ENCODE measurements at regions not wholly inside any gene's neighbourhood (a gene's known extent, or its start where the extent isn't known, plus 50 kb on each side); places are given as distances from the start of the nearest gene placed in this dataset.

DNA sequence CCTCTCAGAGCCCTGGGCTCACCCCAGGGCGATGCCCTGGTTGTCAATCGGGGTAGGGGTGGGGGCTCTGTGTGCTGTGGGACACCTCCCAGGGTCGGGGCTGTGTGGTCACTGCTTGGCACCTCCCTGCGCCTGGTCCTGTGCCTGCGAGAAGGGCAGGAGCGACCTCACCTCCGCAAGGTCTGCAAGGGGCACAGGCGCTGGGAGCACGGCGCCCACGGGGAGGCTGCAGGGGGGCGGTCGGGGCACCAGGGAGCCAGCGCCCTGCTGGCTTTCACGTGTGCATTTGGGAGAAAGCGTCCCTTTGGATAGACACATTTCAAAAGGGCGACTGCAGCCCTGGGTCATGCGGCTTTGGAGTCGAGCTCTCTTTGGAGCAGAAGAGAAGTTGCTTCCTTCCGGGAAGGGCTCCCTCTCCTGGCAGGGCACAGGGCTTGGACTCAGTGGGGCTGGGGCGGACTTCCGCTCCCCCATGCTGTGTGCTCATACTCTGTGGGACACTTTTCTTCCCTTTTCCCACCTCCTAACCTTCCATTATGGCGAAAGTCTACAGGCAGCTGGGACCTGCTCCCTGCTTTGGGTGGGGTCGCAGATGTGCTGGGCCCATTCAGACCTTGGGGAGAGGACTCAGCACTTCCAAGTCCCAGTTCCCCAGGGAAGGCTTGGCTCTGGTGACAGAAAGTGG lies 52.9 kb upstream of the SLC28A3 start:
- DNase-seq (ENCODE audit: low spot score): no peak

DNA sequence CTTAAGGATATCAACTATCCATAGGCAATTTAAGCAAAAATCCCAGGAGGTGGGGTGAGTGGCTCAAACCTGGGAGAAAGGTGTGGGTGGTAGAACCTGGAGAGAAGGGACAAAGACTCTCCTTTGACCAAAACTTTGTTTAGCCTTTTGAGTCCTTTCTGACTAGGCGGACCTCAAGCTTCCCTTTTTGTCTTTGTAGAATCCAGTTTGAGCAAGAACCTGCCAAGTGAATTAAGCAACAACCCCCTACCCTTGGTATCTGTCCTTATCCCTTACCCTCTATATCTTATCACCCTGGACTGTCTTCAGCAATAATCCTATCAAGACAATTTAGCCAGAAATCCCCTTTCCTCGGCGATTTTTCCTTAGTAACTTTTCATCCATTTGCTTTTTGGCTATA lies 53.5 kb upstream of the SLC28A3 start:
- DNase-seq (ENCODE audit: low spot score): no peak

DNA sequence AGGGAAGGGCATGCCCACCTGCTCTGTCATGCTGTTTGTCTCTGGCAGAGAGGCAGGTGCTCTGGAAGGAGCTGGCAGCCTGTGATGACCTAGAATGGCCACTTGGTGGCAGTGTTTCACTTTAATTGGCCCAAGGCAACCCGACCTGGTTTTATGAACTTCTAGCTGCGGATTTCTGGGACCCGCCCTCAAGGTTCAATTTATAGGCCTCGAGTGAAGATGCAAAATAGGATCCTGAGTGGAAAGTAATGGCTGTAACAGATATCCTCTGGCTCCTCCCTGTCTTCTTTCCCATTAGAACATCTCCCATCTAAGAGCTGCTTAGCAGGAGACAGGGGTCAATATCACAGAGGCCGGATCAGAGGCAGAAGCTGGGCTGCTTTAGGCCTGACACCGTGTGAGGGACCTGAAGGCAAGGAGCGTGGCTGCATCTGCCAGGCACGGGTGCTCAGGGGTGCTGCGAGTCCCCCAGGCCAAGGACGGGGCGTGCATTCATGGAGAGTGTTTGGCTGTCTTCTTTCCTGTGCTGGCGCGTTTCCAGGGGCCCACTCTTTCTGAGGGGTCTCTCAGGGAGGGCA lies 56.7 kb upstream of the SLC28A3 start:
- DNase-seq (ENCODE audit: low spot score): peak; percentile 63

DNA sequence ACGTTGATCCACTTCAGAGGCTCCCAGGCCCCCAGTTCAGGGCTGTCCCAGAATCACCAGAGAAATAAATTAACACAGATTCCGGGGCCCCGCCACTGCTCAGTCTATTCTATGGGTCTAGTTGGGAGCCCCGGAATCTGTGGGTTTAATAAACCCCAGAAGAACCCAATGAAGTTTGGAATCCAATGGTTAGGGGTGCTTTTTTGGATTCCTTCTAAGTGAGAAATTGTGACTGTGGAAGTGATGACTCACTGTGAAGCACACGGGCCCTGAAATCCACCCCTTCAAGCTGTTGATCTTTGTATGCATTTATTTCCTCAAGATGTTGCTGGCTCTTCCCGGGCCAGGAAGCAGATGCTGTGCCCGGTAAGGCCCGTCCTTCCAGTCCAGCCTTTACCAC lies 57.3 kb upstream of the SLC28A3 start:
- no peak for DNase-seq (ENCODE audit: low spot score)

DNA sequence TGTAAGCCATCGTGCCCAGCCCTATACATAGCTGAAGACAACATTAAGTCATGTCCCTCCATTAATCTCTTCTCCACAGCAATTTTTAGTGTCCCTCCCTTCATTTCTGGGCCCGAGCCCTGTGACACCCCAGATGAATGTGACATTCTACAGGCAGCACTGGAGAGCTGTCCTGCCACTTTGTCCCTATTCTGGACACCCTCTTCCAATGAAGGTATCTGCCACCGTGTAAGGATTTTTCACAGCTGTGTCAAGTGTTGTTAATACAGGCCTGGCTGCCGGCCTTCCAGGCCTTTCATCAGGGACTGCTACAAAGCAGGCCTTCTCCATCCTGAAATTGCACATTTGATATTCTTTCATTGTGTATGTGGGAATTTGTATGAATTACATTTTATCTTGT lies 62.0 kb upstream of the SLC28A3 start:
- no peak for DNase-seq (ENCODE audit: low spot score)

DNA sequence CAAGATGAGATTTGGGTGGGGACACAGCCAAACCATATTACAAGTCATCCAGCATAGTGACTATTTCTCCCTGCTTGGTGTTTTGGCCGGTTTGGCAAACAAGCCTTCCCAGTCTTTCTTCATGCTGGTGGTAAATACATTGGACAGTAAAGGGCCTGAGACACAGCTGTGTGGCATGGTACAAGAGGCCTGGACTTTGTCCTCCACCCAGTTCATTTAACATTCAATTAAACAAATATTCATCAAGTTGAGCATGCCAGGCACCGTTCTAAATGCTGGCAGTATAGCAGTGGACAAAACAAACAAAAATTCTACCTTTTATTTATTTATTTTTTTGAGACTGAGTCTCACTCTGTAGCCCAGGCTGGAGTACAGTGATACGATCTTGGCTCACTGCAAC lies 62.7 kb upstream of the SLC28A3 start:
- no peak for DNase-seq (ENCODE audit: low spot score)

DNA sequence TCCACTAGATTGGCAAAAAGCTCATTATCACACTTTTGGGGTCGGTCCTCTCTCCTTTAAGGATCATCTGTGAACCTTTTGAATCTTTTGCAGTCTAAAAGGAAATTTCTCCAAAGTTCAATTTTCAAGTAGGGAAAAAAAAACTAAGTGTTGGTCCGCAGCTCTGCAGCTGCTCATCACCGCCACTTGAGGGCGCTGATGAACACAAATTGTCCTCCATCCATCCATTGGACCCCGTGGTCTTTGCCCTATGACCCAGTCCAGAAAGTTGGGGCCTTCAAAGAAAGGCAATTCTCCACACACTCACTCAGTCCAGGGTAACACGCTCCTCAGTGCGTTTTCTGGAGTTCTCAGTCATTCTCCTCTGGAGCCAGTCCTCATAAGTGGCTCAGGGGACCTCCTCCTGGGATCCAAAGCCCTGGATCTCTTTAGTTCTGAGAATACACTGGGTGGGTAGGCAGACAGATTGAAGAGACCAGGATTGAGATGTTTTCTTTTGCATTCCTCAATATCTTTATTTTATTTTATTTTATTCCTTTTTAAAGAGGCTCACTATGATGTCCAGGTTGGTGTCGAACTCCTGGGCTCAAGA lies 63.6 kb upstream of the SLC28A3 start:
- DNase-seq (ENCODE audit: low spot score): peak; percentile 62

DNA sequence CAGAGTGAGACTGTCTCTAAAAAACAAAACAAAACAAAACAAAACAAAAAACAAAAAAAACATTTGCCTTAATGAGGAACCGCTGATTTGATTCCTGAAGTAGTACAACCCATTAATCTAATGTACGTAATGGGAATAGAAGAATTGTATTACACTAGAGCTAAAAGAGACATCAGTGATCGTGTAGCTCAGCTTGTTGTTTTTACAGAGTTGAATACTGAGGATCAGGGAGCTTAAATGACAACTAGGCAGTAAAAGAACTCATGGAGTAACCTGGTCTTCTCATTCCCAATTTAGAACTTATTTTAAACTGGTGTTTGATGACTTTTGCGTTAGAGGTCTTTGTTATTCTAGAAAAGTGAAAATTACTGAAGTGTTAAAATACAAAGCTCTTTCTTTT lies 65.1 kb upstream of the SLC28A3 start:
- DNase-seq (ENCODE audit: low spot score): no peak

DNA sequence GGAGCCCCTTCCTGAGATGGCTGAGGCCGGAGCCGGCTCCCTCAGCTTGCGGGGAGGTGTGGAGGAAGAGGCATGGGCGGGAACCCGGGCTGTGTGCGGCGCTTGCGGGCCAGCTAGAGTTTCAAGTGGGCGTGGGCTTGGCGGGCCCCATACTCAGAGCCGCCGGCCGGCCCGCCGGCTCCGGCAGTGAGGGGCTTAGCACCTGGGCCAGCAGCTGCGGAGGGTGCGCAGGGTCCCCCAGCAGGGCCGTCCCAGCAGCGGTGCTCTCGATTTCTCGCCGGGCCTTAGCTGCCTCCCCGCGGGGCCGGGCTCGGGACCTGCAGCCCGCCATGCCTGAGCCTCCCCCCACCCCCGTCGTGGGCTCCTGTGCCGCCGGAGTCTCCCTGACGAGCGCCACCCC lies 67.9 kb upstream of the SLC28A3 start:
- DNase-seq (ENCODE audit: low spot score): no peak

DNA sequence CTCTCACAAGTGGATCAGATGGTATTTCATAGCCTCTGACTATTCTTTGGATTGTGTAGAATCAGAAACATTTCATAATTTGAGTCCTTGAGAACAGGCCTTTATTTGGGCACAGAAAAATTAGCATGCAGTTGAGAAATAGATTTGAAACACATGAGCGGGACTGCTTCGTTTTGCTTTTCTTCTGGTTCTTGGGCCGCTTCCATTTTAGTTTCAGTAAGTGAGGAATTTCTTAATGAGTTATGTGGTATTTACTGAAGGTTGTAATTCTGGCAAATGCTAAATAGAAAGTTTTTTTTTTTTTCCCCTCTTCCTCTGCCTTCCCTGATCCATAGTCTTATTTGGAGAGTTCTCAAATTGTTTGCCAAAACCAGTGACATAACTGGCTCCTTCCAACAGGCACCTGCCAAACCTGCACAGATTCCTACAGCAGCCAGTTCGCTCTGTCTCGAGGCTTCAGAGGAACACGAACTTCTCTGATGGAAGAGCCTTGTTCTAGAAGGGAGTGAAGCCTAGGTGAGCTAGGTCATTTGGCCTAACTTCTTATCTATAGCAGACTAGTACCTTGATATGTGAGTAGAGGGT lies 71.2 kb upstream of the SLC28A3 start:
- no peak for DNase-seq (ENCODE audit: low spot score)

DNA sequence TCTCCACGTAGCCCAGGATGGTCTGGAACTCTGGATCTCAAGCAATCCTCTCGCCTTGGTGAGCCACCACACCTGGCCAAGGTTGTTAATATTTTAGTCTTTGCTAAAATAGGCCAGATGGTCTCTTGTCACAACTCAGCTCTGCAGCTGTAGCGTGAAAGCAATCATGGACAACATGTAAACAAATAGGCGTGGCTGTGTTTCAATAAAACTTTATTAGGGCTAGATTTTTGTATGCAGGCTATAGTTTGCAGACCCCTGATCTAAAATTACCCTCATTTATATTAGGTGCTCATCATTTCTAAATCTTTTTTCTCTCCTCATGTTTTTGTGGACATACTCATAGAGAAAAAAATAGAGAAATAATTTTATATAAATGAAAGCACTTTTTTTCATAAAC lies 72.1 kb upstream of the SLC28A3 start:
- no peak for DNase-seq (ENCODE audit: low spot score)

DNA sequence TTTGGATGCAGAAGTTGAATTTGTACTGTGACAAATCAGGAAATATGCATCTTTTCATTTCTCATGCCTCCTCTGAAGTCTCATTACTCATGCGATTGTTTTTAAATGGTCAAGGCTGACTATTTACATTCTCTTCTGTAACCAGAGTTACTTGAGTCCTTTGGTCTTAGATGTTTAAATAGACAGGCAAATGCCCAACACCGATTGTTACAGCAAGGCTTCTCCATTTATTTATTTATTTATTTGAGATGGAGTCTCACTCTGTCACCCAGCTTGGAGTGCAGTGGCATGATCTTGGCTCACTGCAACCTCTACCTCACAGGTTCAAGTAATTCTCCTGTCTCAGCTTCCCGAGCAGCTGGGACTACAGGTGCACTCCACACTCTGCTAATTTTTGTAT lies 72.7 kb upstream of the SLC28A3 start:
- DNase-seq (ENCODE audit: low spot score): no peak

DNA sequence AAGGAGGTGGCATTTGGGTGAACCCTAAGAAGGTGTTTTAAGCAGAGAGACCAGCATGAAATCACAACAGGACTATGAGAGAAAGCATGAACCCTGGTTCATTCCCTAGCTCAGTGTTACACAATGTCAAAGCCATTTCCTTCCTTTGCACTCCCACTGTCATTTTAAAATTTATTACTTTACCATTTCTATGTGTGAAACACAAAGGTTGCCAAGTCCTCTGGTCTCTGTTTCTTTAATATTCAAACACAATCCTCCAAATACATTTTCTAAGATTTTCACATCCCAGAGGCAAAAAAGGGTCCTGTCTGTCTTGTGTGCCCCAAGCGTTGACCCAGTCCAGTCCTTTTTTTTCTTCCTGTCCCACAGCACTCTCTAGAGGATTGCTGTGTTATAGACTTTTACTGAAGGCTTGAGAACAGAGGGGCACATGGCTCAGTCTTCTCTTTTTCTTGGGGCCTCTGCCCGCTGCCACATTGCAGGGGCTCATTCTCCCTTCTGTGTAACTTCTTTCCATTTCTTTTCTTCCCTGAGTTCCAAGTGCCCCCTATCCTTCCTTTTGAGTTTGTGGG lies 78.6 kb upstream of the SLC28A3 start:
- no peak for DNase-seq (ENCODE audit: low spot score)

DNA sequence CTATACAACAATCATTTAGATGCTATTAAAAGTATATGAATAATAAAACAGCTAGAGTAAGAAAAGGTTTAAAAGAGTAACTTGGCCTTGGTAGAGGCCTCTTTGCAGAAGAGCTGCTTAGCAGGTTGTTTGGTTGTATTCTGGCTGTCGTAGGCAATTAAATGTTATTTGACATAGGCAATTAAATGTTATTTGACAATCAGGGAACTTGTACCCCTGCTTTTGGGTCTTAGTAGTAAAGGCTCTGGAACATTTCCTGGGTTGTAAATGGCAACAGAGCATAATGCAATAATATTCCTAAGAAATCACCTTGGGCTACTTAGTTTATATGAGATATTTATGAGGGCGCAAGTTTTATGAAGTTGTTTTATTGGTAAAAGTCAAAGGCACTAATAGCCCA lies 84.4 kb upstream of the SLC28A3 start:
- no peak for DNase-seq (ENCODE audit: low spot score)

DNA sequence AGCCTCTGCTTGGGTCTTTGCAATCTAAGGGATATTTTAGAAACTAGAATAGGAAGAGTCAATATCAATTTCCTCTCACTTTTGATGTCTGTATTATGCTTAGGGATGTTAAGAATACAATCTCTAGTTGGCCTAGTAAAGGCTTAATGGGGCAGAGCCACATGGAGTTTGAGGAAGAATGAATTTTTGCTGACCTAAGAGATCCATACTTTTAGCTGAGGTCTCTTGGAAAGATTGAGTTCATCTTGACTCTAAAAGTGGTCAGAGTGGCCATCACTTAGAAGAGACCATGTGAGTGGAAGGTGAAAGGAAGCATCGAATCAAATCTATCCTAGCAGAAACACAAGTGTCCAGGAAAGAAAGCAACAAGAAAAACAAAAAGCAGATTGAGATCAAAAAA lies 92.2 kb upstream of the SLC28A3 start:
- DNase-seq (ENCODE audit: low spot score): no peak

DNA sequence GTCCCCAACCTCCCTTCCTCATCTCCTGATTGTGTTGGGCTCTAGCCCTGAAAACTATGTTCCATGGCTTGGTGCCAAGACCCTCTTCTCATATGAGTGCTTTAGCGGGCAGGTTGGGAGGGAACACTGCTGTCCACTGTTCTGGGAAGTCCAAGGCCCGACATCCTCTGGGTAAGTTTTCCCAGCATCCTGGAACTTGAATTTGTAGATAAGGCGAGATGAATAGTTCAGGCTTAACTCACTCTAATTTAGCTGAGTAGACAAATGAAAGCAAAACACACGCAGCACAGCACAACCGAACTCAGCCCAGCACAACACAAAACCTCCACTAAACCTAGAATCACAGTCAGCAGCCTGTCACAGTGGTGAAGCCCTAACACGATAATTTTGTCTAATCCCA lies 95.3 kb upstream of the SLC28A3 start:
- no peak for DNase-seq (ENCODE audit: low spot score)

DNA sequence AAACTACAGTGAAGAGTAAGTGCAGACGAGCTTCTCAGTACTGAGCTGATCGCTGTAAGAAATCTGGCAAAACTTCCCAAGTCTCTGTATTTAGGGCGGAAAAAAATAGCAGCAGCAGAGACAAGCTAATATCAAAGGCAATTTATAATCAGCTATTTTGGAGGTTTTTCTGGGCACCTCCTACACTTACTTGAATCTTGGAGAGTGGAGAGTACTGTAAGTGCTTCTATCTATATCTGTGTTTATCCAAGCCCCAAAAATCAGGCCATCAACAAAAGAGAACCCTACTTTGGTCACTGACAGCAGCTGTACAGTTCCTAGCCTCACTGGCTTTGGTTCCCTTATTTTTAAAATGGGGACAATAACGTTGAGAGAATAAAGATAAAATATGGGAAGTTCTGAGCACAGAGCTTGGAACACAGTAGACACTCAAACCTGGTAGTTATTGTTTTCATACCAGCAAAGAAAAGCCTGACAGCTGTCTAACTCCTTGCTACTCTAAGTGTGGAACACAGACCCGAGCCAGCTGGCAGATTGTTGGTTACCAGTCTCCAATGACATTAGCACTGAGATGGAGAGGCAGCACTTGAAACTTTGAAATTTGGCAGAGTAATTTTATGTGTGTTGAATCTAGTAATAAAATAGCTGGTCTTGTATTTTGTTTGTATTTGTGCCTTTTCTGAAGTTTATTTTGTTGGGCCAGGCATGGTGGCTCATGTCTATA lies 96.0 kb upstream of the SLC28A3 start:
- DNase-seq (ENCODE audit: low spot score): no peak

DNA sequence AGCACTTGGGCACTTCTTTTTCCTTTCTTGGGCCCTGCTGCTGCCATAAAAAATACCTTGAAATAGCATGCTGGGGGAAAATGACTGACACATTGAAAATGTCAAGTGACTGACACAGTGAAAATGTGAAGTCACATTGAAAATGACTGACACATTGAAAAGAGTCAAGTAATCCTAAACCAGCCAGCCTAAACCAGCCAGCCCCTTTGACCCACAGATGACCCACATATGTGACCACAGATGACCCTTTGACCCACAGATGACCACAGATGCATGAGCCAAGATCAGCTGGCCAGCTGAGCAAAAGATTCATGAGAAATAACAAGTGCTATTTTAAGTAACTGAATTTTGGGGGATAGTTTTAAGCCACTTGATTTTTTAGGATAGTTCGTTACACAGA lies 97.8 kb upstream of the SLC28A3 start:
- DNase-seq (ENCODE audit: low spot score): no peak

DNA sequence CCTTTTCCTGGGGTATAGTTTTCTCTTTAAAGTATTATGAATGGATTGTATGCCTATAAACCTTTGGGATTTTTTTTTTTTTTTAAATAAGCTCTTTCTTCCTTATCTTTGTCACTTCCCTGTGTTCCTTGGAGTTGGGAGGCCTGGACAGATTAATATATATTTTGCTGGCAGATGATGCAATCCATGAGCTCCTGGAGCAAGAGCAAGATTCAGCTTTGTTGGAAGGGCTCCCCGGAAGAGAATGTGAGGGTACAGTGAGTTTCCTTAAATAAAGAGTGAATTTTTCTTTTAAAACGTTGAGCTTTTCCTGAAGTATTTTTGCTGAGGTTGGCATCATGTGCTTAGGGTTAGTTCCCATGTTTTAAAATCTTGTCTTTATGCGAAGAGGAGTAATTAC lies 98.7 kb upstream of the SLC28A3 start:
- no peak for DNase-seq (ENCODE audit: low spot score)

DNA sequence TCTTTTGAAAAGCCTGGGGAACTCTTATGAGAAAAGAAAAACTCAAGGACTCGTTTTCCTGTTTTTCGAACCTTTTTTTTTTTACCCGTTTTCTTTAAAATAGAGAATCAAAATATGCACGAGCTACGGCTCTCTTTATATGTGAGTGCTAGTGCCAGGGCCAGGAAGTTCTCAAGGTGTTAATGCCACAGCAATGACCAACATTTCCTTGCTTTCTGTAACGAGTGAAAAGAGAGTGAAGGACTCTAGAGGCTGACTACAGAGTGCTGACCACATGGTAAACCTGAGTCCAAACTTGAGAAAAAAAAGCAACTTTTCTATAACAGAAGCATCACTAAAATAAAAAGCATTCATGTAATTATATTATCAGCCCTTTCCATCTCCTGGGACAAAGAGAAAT lies 102.2 kb upstream of the SLC28A3 start:
- DNase-seq (ENCODE audit: low spot score): no peak

DNA sequence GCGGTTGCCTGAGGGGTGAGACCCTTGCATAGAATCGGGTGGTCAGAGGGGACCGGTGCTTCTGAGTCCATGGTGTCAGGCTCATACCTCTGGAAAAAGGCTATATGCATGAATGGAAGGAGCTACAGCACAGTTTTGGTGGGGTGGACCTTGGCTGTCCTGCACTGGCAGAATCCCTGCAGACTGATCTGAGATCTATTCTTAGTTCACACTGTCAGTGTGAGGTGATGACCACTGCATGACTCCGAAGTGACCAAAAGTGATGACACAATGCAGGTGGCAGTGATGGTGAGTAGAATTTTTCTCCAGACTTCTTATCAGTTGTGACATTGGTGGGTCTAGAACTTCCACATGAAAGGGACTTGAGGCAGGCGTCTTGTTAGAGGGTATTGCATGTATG lies 105.2 kb upstream of the SLC28A3 start:
- no peak for DNase-seq (ENCODE audit: low spot score)

DNA sequence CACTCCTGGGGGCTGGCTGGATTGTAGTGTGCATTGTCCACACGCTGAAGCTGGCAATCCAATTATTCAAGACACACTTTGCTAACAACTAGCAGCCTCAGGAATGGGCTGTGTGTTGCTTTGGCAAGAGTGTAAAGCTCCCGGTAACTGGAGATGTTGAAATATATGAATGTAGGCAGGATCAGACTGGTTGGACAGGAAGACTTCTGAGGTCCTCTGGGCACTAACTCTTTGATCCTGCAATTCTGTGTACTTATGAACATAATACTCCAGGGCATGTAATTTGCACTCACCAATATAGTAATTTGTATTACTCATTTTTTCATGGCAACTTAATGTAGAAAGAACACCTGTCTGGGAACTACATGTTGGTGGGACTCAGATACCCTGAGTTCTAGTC lies 106.7 kb upstream of the SLC28A3 start:
- no peak for DNase-seq (ENCODE audit: low spot score)

DNA sequence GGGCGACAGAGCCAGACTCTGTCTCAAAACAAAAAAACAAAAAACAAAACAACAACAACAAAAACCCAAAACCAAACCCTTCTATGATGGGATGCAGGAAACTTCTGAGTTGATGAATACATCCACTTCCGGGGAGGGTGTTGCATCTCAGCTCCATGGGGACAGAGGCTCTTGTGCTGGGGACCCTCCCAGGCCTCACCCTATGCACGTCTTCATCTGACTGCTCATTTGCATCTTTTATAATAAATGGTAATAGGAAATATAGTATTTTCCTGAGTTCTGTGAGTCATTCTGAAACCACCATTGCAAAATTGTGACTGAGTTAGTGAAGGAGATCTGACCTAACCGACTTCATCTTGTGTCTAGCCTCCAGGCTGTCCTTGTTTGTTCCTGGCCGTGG lies 109.5 kb upstream of the SLC28A3 start:
- no peak for DNase-seq (ENCODE audit: low spot score)
